HuH-7.5 (cell line): ENCODE measurements at regions not wholly inside any gene's neighbourhood (a gene's known extent, or its start where the extent isn't known, plus 50 kb on each side); places are given as distances from the start of the nearest gene placed in this dataset.

Experiments
- DNase-seq: peaks from one replicate; pipeline ENCODE4 v3.0.0; 2011; ENCODE audit warnings: low spot score

DNA sequence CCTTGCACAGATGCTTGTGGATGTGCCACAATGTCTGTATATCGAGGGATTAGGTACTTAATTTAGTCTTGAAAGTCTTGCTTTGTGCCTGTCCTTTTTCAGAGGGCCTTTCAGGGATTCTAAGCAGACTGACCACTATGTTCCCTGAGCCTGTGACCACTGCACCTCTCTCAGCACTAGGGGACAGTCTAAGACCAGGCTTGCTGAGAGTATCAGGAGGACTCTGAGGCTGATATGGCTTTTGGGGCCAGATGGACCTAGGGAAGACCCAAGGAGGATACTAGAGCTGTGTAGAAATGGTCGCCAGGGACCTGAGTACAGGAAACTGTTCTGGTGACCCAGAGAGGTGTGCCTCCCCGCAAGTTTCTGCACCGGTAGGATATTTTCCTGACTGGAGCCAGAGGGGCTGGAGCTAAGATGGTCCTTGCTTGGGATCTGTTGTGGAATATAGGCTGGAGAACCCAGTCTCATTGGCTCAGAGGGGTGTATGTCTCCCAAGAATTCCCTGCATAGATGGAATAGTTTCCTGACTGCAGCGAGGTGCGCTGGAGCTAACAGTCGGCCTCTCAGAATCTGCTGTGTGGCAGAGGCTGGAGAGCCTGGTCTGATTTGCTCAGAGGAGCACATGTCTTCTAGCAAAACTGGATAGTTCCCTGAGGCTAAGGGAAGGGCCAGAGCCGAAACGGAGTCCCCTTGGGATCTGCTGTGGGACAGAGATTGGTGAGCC lies 213.2 kb upstream of the DCBLD2 start:
- no peak for DNase-seq

DNA sequence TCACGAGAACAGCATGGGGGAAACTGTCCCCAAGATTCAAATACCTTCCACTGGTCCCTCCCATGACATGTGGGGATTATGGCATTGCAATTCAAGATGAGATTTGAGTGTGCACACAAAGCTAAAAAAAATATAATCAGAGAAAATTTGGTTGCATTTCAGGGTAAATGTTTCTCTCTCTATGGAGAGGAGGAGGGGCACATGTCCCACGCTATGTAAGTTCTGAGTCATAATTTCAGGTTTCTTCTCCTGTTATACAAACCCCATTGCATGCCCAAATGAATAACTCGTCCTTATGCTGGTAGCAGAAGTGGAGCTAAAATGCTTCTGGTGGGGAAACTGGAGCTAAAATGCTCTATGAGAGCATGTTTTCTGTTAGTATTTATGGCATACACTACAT lies 209.7 kb upstream of the DCBLD2 start:
- DNase-seq = no peak

DNA sequence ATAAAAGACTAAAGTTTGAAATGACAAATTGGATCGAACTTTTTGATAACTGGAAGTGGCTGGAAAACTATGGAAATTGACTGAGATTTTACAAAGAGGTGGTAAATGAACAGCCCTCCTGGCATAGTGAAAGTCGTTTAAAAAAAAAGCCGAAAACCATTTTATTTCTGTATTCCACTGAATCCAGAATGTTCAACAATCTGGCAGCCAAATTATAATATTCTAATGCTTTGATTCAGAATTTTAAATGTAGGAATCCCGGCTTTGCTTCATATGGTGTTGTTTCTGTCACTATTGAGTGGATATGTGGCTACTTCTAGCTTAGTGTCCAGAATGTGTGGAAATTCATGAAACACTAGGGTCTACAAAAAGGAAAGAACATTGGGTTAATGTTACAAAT lies 208.9 kb upstream of the DCBLD2 start:
- no peak for DNase-seq

DNA sequence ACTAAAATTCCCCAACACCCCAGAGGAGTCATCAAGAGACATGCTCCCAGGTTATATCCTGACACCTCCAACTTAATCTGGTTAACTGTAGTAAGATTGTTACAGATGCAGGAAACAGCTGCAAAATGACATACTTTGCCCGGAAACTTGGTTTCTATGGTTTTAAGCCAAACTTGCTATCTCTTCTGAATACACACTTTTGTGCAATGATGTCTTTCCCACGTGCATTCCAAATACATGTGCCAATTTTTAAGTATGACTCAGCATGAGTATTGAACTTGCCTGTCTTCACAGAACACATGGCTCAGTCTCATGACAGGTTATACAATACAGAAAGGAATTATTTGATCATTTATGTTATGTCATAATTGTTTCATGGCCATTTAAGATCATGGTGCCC lies 207.0 kb upstream of the DCBLD2 start:
- DNase-seq = no peak

DNA sequence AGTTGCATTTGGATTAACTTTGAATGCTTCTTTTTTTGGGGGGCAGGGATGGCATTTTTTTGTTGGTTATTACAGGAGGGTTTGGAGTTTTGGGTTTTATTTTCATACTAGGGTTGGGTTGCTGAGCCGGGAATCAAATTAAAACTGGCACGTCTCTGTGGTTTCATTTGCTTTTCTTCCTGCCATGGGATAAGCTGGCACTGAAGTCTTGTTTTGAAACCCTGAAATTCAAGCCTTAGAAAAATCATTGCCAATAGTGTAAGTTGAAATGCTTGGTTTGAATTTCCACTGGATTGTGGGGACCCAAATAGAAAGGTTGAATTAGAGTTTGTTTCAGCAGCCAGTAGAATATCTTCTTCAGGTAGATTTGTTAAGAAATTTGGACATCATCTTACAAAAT lies 193.1 kb upstream of the DCBLD2 start:
- DNase-seq = no peak

DNA sequence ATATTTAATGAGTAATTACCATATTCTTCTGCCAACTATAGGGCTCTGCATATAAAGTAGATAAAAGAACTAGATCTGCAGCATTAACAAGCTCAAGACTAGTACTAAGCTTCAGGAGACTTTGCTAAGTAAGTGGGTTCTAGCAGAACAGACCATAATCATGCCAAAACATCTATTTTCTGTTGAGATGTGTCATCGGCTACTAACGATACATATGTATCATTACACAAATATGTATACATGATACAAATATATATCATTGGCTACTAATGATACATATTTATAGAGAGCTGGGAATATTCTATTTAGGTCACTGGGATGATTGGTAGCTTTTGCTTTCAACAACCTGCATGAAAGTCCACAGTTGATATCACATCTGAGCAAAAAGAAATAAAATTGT lies 185.8 kb upstream of the DCBLD2 start:
- DNase-seq = no peak

DNA sequence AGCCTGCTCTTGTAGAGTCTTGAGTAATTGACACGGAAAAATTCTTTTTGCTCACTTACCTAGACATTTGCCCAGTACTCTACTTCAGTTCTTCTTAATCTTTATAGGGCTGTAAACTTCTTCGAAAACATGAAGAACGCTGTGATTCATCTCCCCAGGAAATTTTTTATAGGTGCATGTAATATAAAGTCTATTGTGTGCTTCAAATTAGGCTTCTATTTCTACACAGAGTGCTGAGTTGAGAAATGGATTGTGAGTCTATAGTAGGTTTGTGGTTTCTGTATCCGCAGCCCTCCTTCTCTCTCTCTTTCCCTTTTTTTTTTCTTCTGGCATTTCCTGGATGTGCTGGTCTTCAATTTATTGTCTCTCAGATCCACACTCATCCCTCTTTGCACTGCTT lies 183.3 kb upstream of the DCBLD2 start:
- no peak for DNase-seq

DNA sequence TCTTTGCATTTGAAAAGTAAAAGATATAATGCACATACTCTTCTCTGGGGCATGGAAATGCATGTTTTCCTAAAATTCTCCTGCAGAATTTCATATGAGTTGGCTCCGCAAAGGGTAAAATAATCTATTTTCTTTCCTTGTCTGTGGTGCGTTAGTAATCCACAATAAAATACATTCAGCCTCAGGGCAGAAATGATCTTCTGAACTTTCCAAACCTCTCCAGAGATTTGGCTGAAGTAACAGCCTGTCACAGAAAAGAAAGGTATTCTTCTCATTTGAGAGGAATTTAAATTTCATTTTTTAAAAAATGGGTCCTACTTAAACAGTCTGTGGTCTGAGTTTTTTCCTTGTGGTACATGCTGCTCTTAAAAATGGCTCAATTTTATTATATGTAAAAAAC lies 182.7 kb upstream of the DCBLD2 start:
- DNase-seq = no peak

DNA sequence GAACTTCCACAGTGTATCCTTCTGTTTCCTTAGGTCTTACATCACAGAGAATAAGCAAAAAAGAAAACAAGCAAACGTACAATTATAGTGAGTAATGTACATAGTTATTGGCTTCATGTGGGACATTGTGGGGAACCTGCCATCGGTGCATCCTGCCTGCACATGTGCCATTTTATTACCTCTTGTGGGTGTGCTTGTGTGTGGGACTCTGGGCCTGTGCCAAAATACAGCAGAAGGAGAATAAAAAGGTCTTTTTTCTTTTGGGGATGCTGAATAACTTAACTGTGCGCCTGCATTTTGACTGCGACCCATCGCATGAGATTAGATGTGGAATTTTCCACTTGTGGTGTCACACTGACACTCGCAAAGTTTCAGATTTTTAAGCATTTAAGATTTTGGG lies 169.6 kb upstream of the DCBLD2 start:
- no peak for DNase-seq

DNA sequence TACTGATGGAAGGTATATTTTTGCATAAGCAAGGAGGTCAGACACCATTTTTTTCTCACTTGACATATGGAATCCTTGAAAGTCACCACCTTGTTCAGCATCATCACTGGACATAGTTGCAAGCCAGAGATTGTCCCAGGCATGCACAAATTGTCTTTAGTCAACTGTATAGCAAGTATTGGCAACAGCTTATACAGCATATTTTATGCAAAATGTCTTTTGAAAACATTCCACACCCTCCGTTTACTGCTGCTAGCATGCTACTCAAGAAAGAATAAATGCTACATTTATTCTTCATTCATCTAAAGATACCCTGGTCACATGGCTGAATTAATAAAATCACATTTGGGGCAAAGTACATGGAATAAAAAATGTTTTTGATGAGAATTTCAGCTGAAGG lies 168.5 kb upstream of the DCBLD2 start:
- DNase-seq = no peak

DNA sequence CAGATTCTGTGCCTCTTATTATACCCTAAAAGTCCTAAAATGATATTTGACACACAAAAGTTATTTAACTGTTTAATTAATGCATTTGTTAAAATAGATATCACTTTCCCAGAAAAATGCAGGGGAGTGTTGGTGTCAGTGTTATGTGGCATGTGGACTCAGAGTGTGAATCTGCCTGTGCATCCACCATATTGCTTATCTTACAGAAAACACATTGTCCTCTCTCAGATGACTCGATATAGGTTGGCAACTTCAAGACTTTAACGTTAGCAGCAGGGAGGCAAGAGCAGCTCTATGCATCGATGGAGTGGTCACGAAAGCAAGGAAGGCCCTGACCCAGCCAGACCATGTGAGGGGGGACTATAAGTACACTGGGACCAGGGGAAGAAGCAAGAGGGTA lies 165.4 kb upstream of the DCBLD2 start:
- DNase-seq = no peak

DNA sequence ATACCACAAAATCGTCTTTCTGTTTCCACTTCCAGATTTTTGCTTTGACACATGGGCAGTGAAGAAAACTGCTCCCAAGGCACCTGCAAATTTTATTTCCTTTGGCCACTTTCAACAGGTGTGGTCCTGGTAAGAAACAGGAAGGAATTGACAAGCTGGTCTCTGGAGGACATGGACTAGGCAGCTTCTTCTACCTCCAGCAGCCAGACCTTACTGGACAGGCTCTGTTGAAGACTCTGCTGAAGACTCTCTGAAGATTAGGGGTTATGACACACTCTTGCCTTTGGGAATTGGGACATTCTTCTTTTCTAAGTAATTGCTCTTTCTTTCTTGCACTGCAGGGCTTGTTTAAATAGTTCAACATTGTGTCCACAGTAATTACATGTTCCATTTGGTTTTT lies 147.7 kb upstream of the DCBLD2 start:
- DNase-seq = no peak

DNA sequence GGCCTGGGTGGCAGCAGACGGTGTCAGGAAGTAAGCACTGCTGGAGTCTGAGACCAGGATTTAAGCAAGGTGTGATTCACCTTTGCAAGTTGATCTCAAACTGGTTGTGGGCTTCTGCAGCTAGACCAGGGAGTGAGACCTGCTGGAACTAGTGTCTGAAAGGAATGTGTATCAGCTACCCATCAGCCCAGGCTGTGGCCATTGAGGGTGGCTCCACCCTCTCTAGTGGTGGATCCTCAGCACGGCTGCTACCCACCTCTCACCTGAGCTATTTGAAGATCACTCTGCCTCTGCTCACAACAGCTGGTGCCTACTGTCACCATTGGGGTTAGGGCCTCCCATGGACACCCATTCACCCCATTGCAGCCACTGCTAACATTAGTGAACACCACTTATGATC lies 140.3 kb upstream of the DCBLD2 start:
- no peak for DNase-seq

DNA sequence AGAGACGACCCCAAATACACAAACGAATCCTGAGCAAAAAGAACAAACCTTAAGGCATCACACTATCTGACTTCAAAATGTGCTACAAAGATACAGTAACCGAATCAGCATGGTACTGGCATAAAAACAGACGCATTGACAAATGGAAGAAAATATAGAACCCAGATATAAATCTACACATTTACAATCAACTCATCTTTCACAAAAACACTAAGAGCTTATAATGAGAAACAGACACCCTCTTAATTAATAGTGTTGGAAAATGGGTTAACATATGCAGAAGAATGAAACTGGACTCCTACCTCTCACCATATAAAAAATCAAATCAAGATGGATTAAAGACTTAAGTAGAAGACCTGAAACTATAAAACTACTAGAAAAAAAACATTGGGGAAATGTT lies 130.3 kb upstream of the DCBLD2 start:
- no peak for DNase-seq

DNA sequence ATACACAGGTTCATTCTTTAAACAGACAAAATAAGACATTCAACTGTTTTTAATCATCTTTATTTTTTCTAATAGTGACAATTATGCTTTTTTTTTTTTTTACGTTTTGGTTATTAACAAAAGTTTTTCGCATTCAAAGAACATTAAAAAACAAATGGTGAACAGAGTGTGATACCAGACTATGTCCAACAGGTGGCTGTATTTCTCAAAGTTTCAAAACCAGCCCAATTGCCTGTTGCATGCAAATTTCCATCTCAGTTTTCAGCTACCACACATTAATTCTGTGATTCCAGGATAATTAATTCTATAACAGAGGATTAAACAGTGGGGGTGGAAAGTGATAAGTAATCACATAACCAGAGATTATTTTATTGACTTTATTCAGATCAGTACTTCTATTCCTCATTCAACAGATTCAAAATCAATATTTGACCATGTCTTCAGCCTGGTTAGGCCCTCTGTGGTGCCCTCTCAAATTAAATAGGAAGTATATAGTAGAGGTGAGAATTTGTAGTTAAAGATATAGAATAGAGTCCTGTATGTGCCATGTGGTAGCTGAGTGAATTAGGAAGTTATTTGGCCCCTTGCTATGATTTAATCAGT lies 122.2 kb upstream of the DCBLD2 start:
- no peak for DNase-seq

DNA sequence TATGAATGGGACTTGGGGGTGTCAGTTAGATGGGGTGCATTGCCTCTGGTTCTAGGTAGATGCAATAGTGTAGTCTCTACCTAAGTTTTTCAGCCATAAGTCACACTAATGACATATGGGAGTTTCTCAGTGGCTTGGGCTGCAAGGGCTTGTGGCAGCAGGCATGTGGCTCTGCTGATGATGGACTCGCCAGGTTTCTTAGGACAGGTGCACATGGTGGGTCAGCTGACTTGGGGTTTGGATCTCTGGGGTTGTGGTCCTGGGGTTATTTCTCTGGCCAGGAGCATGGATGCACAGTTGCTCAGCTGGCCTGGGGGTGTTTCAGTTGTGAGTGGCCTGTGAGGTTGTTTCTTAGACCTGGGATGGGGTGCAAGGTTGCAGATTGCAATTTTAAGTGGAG lies 120.0 kb upstream of the DCBLD2 start:
- no peak for DNase-seq

DNA sequence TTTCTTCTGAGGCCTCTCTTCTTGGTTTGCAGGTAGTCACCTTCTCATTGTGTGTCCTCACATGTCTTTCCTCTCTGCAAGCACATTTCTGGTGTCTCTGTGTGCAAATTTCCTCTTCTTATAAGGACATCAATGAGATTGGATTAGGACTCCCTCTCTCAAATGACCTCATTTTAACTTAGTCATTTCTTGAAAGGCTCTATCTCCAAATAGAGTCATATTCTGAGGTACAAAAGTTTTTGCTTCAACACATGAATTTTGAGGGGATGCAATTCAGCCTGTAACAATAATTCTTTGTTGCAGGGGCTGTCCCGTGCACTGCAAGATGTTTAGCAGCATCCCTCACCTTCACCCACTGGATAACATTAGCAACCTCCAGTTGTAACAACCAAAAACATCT lies 115.0 kb upstream of the DCBLD2 start:
- DNase-seq = no peak

DNA sequence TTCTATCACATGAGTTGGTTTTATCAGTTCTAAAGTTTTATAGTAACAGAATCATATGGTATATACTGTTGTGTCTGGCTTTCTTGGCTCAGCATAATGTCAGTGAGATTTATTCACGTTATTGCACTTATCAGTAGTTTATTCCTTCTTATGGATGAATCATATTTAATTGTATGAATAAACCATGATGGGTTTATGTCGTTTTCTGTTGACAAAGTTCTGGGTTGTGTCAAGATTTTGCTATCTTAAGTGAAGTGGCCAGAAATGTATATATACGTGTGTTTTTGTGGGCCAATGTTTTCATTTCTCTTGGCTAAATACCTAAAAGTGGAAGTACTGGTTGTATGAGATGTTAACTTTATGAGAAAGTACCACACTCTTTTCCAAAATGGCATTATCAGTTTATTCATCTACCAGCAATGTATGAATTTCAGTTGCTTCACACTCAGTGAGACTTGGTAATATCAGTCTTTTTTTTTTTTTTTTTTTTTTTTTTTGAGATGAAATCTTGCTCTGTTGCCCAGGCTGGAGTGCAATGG lies 112.4 kb upstream of the DCBLD2 start:
- no peak for DNase-seq

DNA sequence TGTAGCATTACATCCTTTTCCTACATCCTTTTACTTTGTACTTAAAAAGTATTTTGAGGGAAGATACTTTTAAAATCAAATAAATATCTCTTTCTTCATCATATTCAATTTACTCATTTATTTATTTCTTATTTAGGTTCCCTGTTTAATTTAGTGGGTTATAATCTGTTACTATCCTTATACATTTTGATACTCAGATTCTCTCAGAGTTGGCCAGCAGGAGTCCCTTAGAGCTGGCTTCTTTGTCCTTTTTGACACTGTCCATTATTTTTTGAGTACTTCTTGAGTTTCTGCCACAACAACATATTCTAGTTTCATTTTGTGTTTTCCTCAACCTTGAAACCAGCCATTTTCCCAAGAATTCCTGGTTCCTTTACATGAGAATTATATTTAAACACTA lies 111.6 kb upstream of the DCBLD2 start:
- no peak for DNase-seq

DNA sequence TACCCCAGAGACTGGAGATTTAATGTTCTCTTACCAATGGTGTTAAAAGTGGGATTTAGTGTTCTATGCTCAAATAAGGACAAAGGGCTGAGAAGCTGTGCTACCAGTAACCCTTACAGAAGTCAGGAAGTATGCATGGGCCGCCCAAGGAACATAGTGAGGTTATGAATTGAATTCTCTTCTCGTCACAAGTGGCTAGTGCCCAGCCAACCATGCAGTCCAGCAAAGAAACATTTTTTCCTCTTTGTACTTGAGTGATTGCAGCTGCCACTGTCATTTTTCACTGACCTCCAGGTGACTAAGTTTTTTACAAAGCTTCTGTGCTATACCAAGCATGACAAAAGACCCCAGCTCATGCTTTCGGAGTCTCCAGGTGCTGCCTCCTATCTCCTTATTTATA lies 110.6 kb upstream of the DCBLD2 start:
- DNase-seq = no peak

DNA sequence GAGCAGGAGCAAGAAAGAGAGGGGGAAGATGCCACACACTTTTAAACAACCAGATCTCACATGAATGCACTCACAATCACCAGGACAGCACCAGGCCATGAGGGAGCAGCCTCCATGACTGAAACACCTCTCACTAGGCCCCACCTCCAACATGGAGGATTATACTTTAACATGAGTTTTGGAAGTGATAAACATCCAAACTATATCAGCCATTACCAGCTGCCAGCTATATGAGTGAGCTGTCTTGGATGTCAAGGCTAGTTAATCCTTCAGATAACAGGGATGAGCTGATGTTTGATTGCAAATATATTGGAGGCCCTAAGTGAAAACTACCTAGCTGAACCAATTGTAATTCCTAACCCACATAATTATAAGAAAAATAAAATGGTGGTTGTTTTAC lies 108.4 kb upstream of the DCBLD2 start:
- DNase-seq = no peak

DNA sequence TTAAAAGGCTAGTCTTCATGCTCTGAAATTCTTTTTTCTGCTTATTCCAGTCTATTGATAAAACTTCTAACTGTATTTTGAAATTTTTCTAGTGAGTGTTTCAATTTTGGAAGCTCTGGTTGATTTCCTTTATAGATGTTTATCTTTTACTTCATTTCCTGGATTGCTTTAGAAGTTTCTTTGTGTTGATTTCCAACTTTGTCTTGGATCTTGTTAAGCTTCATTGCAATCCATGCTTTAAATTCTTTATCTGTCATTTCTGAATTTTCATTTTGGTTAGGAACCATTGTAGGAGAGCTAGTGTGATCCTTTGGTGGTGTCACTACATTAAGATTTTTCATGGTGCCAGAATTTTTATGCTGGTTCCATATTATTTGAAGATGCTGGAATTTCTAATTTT lies 105.2 kb upstream of the DCBLD2 start:
- DNase-seq = no peak

DNA sequence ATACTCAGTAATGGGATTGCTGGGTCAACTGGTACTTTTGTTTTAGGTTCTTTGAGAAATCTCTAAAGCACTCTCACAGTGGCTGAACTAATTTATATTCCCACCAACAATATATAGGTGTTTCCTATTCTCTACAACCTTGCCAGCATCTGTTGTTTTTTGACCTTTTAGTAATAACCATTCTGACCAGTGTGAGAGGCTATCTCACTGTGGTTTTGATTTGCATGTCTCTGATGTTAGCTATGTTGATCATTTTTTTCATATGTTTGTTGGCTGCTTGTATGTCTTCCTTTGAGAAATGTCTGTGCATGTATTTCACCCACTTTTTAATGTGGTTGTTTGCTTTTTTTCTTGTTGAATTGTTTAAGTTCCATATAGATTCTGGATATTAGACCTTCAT lies 98.2 kb upstream of the DCBLD2 start:
- DNase-seq = no peak

DNA sequence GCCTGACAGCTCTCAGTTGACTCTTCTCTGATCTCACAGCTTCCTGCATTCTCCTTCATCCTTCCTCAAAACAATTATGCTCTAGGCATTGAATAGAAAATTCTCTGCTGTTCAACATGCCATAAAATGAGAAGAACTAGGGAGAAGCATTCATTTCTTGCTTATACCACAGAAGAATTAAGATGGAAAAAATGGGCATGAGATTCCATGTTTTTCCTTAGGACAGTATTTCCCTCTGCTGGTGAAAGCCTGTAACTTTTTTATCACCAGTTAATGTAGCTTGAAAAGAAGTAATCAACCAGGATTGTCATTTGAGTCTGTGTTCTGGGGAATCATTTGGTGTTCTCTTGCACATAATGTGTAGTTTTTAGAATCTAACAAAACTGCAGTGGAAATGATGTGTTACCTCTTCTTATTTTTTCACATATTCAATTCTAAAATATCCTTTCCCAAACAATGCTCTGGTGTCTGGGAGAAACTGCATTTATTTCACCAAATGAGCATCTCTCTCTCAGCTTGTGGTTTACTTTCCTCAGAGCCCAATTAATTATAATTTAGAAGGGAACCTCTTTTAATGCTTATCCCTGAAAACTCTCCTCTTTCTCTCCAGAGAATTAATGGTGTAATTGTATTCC lies 92.8 kb upstream of the DCBLD2 start:
- no peak for DNase-seq
